ENCODE measurements at regions not wholly inside any gene's neighbourhood (a gene's known extent, or its start where the extent isn't known, plus 50 kb on each side); places are given as distances from the start of the nearest gene placed in this dataset.

GRCh38 chr6:56799989-56800388 is 154.9 kb upstream of the BEND6 start (continued):
- TF ChIP-seq ZNF274 (IDR thresholded peaks at IDR 0.05; ENCODE audit: low read depth, low read length): no peak
- no peak for TF ChIP-seq ATF3 (IDR thresholded peaks at IDR 0.05)
- TF ChIP-seq ZFX (IDR thresholded peaks at IDR 0.05): no peak
- no peak for TF ChIP-seq POLR2A (IDR thresholded peaks at IDR 0.05; ENCODE audit: borderline replicate concordance, extremely low read depth, insufficient read depth, insufficient read length)
- TF ChIP-seq POLR2AphosphoS5 (IDR thresholded peaks at IDR 0.05; ENCODE audit: low read depth, low read length): no peak

GRCh38 chr6:56798163-56798562 is 155.5 kb upstream of the DST start:
- ChIA-PET POLR2A (no interaction called here), RAD21 (ENCODE audit: low non-redundant PET in 1 of 2, low total read pairs in 2 of 2, uncharacterized antibody in 2 of 2, unreplicated experiment in 2 of 2) (no interaction called here), CTCF (interaction anchor here (0.8 kb wide), 1 partner anchor 160 kb away, joined by 3 read pairs; no protein-coding TSS in a partner anchor)
- 0 out of 2 replicates have a peak, but pooled peaks cover 3% of the 10 kb centered on the region for H4K20me1 ChIP-seq (ENCODE audit: insufficient read depth)
- intact Hi-C loops (cut with micrococcal nuclease): no loop called here
- no peaks in the 10 kb centered on the region for H3K9me2 ChIP-seq (ENCODE audit: insufficient read depth)
- H3K79me2 ChIP-seq (ENCODE audit: insufficient read depth, low read length): peaks cover 85% of the 10 kb centered on the region
- no peak for ATAC-seq
- peaks cover 28 to 42% of the 10 kb centered on the region in 2 experiments for H3K4me1 ChIP-seq (ENCODE audit: control insufficient read depth in 1 of 2, insufficient read depth in 2 of 2, low read length in 2 of 2)
- H3K9ac ChIP-seq (ENCODE audit: low read length): no peak overlapping the region
- no peak overlapping the region for H3K27ac ChIP-seq (ENCODE audit: low read depth, low read length)
- no peak for DNase-seq (ENCODE audit: low read depth, low spot score)
- no peak for TF ChIP-seq FOSL1 (IDR thresholded peaks at IDR 0.05; ENCODE audit: low read depth)
- TF ChIP-seq TCF7L2 (IDR thresholded peaks at IDR 0.05; ENCODE audit: borderline replicate concordance, extremely low read depth, insufficient read depth, insufficient read length): no peak
- TF ChIP-seq POLR2AphosphoS5 (IDR thresholded peaks at IDR 0.05; ENCODE audit: low read depth, low read length): no peak
- no peak for TF ChIP-seq ZFX (IDR thresholded peaks at IDR 0.05)
- no peak for TF ChIP-seq MAX (IDR thresholded peaks at IDR 0.05)
- TF ChIP-seq CTCF (IDR thresholded peaks at IDR 0.05 in 2 of 3, conservative IDR thresholded peaks at IDR 0.05 in 1 of 3; ENCODE audit: borderline replicate concordance in 1 of 3, insufficient read depth in 1 of 3, low read depth in 2 of 3, low read length in 2 of 3): no peak
- no peak for TF ChIP-seq EZH2phosphoT487 (IDR thresholded peaks at IDR 0.05; ENCODE audit: borderline replicate concordance)
- TF ChIP-seq CEBPB (IDR thresholded peaks at IDR 0.05; ENCODE audit: low read depth): 0 out of 2 replicates have a peak, but pooled peaks have one; percentile 26
- H3K27me3 ChIP-seq (ENCODE audit: insufficient read depth, low read length): no peaks in the 10 kb centered on the region
- H3K4me3 ChIP-seq (replicated peaks in 1 of 2; ENCODE audit: low read depth in 1 of 2, low read length in 2 of 2): no peak overlapping the region
- H3K4me2 ChIP-seq (ENCODE audit: low read length): no peak overlapping the region
- BruUV-seq (replicated peaks): no TSS peak
- H3K9me3 ChIP-seq (ENCODE audit: control insufficient read depth in 1 of 2, insufficient read depth in 1 of 2, low read depth in 1 of 2, low read length in 2 of 2): no peaks in the 10 kb centered on the region
- H2AFZ ChIP-seq (ENCODE audit: low read depth, low read length, poor library complexity, severe bottlenecking): no peak overlapping the region
- H3K36me3 ChIP-seq (ENCODE audit: control insufficient read depth in 1 of 2, insufficient read depth in 2 of 2, low read length in 2 of 2): no peaks in the 10 kb centered on the region
